Spleen (tissue), 7 donors: ENCODE measurements at regions not wholly inside any gene's neighbourhood (a gene's known extent, or its start where the extent isn't known, plus 50 kb on each side); places are given as distances from the start of the nearest gene placed in this dataset.
"Not testable (repeated sequence)": the region's sequence is repeated elsewhere in the genome, so short reads cannot be mapped to it uniquely, and the experiment has no call there.

Experiments used
- CTCF ChIP-seq, 11 experiments: fragments of 200-600 bp in 7 of 11; fragments of 450-650 bp in 4 of 11; sonication (generic) in 4 of 11; IDR thresholded peaks in 8 of 11; conservative IDR thresholded peaks in 3 of 11; 1 replicate in 7 of 11; 2 replicates in 4 of 11; pipeline versions ENCODE4 v1.4.0 to v1.8.0; 2016 to 2021; ENCODE audit warnings: antibody characterized with exemption in 11 of 11, inconsistent platforms in 4 of 11, mild to moderate bottlenecking in 1 of 11
- POLR2AphosphoS5 ChIP-seq, 3 donors: sonication (generic); formaldehyde crosslinking; IDR thresholded peaks; one replicate each; pipeline ENCODE4 v1.5.1; 2017; ENCODE audit warnings: antibody characterized with exemption in 3 of 3
- donor health status: DM: no; HTN: no; CAD: no; lungs with moderate emphysema.
- donor health status: DM: no; HTN: no; CAD: no.
- donor health status: DM: no; HTN: no; CAD: no.

DNA sequence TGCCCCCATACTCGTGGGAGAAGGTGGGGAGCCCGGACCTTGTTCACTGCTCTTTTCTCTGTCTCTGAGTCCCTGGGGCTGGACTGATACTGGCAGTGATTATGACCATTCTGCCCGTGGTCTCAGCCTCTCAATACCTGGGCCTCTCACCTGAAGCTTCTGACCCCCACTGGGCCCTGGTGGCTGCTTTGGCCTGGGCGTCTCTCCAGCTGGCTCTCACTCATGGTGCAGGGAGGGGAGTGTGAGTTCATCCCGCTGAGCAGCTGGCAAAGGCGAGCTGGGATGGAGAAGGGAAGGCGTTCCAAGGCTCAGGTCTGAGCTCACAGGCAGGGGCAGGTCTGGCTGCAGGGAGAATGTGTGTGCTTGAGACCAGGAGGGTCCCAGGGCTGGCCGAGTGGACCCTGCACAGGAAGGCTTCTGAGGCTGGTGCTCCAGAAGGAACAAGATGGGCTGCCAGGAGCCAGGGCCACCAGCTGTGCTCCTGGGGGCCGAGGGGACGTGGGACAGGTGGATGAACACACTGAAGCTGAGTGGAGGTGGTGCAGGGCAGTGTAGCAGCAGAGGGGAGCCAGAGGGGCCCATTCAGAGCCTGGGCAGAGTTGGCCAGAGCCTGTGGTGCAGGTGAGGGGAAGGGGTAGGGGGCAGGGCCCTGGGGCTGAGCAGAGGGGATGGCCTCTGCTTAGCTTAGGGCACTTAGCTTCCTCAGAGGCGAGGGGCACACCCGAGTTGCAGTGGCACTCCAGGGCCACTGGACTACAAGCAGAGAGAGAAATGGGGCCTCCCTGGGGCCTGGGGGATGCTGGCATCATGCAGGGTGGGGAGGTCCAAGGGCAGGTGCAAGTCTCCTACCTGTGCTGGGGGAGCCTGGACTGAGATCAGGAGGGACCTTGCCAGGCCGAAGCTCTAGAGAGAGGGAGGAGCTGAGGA is 122.5 kb downstream of the TMEM121 start:
- not testable (repeated sequence) for TF ChIP-seq POLR2AphosphoS5 (IDR thresholded peaks at IDR 0.05); CTCF (IDR thresholded peaks at IDR 0.05 in 8 of 11, conservative IDR thresholded peaks at IDR 0.05 in 3 of 11)
